SK-MEL-5 (cell line): ENCODE measurements at regions not wholly inside any gene's neighbourhood (a gene's known extent, or its start where the extent isn't known, plus 50 kb on each side); places are given as distances from the start of the nearest gene placed in this dataset.
"Not testable (repeated sequence)": the region's sequence is repeated elsewhere in the genome, so short reads cannot be mapped to it uniquely, and the experiment has no call there.

ENCODE experiments used
- DNase-seq: peaks from one replicate; pipeline ENCODE4 v3.0.0-alpha.2; 2016; ENCODE audit warnings: low read depth, low spot score
- in situ Hi-C: cut with HindIII; loops from 2 replicates; pipeline ENCODE4 v1.10.0; 2016; ENCODE audit warnings: low sequenced_read_pairs, high pct_unique_total_duplicates, low pct_unique_long_range_greater_than_20kb

DNA sequence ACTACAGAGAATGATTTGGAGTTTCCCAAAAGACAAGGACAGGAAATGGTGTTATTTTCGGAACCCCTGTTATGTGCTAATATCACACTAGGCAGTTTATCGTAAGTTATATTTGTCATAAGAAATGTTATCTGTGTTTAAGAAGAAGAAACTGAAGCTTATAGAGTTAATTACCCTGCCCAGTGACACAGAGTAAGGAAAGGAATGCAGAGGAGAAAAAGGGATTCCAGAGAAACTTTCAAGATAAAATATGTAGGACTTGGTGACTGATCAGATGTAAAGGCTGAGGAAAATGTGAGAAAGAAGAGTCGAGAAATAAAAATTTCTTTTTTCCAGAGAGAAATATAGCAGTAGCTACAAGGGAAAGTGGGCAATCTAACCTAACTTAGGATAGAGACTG, 63.5 kb upstream of the ZNF746 start:
- in situ Hi-C loops: no loop called here
- no peak for DNase-seq

DNA sequence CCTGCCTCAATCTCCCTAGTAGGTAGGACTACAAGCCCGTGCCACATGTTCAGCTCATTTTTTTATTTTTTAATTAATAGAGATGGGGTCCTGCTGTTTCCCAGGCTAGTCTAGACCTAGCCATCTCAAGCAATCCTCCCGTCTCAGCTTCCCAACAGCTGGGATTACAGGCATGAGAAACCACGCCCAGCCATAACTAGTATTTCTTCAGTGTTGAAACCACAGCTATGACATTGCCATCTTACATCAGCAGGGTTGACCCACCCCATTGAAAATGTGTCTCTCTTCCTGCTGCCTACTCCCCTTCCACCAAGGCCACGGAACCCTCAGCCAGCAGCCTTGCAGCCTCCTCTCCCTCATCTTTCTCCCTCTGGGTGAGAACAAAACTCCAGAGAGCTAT, 62.1 kb upstream of the ZNF746 start:
- in situ Hi-C loops: no loop called here
- DNase-seq: no peak

DNA sequence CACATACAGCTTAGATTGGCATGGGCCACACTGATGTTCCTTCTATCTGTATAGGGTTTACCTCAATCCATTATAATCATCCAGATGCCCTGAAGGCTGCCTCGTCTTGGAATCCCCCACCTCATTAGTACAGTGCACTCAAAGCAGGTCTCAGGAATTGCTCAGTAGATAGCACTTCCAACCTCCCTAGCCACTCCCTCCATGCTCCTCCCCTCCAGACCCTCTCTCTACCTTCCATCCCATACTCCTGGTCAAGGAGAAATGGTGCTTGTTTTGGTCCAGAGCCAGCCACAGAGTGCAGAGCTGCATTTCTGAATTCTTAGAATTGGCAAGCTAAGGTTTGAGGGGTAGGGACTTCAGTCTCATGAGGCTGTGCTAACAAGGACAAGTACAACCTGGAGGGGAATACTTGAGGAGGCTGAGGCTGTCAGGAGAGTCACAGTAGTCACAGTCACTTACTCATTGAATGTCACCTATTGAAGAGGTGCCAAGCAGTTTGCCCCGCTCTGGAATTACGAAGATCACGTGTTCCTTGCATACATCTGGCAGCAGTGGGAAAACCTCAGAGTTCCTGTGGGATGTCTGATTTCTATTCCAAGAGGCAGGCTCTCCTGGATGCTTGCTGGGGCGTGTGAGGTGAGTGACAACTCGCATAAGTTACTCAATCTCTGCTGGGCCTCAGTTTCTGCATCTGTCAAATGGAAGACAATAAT, 60.7 kb upstream of the ZNF746 start:
- DNase-seq: no peak
- in situ Hi-C loops: no loop called here

DNA sequence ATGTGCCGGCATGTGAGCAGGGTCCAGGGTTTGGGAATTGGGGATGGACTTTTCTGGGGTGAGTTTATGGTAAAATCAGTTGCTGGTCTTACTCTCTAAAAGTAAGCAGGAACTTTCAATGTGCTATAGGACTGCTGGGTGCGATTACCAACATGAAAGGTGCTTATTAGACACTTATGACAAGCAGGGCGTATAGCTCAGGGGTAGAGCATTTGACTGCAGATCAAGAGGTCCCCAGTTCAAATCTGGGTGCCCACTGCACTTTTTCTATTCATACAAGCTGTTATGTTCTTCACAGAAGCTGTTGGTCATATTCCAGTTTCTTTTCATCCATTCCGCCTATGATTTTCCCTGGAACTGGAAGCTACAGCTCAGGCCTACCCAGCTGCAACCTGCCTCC, 58.9 kb upstream of the ZNF746 start:
- DNase-seq, in situ Hi-C loops: not testable (repeated sequence)

DNA sequence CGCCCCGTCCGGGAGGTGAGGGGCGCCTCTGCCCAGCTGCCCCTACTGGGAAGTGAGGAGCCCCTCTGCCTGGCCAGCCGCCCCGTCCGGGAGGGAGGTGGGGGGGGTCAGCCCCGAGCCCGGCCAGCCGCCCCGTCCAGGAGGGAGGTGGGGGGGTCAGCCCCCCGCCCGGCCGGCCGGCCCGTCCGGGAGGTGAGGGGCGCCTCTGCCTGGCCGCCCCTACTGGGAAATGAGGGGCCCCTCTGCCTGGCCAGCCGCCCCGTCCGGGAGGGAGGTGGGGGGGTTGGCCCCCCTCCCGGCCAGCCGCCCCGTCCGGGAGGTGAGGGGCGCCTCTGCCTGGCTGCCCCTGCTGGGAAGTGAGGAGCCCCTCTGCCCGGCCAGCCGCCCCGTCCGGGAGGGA, 57.2 kb upstream of the ZNF746 start:
- in situ Hi-C loops, DNase-seq: not testable (repeated sequence)

DNA sequence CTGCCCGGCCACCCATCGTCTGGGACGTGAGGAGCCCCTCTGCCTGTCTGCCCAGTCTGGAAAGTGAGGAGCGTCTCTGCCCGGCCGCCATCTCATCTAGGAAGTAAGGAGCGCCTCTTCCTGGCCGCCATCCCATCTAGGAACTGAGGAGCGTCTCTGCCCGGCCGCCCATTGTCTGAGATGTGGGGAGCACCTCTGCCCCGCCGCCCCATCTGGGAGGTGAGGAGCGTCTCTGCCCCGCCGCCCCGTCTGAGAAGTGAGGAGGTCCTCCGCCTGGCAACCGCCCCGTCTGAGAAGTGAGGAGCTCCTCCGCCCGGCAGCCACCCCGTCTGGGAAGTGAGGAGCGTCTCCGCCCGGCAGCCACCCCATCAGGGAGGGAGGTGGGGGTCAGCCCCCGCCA, 56.4 kb upstream of the ZNF746 start:
- DNase-seq, in situ Hi-C loops: not testable (repeated sequence)

DNA sequence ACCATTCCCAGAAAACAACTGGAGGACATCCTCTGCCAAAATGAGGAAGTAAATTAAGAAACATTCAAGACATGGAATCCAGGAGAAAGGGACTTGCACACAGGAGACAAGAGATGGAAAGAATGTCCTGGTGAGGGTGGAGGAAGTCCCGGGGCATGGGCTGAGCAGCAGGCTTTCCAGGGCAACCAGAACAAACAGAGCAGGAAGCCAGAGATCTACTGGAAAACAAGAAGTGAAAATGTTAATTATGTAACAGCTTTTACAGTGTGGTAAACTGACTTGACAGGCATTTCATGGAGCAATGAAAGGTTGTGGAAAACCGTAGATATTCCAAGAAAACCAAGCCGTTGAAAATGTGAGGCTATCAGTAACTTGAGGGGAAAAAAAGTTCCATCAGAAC, 55.2 kb upstream of the ZNF746 start:
- in situ Hi-C loops: no loop called here
- DNase-seq: no peak
